A549 (cell line): ENCODE measurements at regions not wholly inside any gene's neighbourhood (a gene's known extent, or its start where the extent isn't known, plus 50 kb on each side); places are given as distances from the start of the nearest gene placed in this dataset.

Source experiments
- POLR2A ChIP-seq: IDR thresholded peaks from 2 replicates; pipeline ENCODE4 v1.6.1; 2012; ENCODE audit warnings: mild to moderate bottlenecking, low read length
- RAD21 ChIP-seq, 2 experiments: fragments of >200 bp in 1 of 2; sonication (Bioruptor Twin) in 1 of 2; formaldehyde crosslinking in 1 of 2; IDR thresholded peaks in 1 of 2; conservative IDR thresholded peaks in 1 of 2; 2 replicates in 1 of 2; 3 replicates in 1 of 2; pipeline ENCODE4 v1.6.1; 2012 to 2018; ENCODE audit warnings: inconsistent platforms in 1 of 2
- TF ChIP-seq, protein P1 (sequence below): IDR thresholded peaks from 2 replicates; pipeline ENCODE4 v1.6.1; 2012
- TF ChIP-seq, protein P2 (sequence below): fragments of >200 bp; sonication (Bioruptor Twin); formaldehyde crosslinking; IDR thresholded peaks from 3 replicates; pipeline ENCODE4 v1.6.1; 2016

DNA sequence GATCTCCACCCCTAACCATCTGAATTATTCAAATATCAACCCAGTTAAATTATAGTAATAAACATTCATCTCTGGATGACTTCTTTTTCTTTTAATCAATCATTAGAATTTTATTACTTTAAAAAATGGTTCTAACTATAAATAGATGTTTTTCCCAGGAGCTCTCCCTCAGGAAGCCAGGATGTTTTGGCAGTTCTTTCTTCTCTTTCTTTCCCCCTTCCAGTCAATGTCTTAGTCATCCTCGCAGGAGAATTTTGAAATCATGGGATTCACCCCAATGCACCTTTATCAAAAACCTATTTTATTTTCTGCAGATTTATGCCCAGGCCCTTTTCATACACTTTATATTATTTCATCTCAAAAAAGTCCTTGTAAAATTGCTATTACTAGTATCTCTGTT is 711.6 kb downstream of the CDH11 start:
- TF ChIP-seq, protein P1, sequence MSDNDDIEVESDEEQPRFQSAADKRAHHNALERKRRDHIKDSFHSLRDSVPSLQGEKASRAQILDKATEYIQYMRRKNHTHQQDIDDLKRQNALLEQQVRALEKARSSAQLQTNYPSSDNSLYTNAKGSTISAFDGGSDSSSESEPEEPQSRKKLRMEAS = no peak
- TF ChIP-seq, protein P2, sequence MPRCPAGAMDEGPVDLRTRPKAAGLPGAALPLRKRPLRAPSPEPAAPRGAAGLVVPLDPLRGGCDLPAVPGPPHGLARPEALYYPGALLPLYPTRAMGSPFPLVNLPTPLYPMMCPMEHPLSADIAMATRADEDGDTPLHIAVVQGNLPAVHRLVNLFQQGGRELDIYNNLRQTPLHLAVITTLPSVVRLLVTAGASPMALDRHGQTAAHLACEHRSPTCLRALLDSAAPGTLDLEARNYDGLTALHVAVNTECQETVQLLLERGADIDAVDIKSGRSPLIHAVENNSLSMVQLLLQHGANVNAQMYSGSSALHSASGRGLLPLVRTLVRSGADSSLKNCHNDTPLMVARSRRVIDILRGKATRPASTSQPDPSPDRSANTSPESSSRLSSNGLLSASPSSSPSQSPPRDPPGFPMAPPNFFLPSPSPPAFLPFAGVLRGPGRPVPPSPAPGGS = no peak
- TF ChIP-seq POLR2A = no peak
- no peak for TF ChIP-seq RAD21 (conservative IDR thresholded peaks at IDR 0.05 in 1 of 2, IDR thresholded peaks at IDR 0.05 in 1 of 2)
